ENCODE measurements at regions not wholly inside any gene's neighbourhood (a gene's known extent, or its start where the extent isn't known, plus 50 kb on each side); places are given as distances from the start of the nearest gene placed in this dataset.

GRCh38 chr22:33111491-33111890 is 53.3 kb upstream of the SYN3 start:
- DNase-seq (ENCODE audit: low read depth) = no peak
- TF ChIP-seq CTCF (IDR thresholded peaks at IDR 0.05; ENCODE audit: low read length, missing control alignments) = no peak
- H3K4me3 ChIP-seq (replicated peaks; ENCODE audit: low read depth, low read length) = no peak overlapping the region

GRCh38 chr22:33110562-33111163 is 52.5 kb upstream of the SYN3 start:
- no peak for DNase-seq (ENCODE audit: low read depth)
- no peak overlapping the region for H3K4me3 ChIP-seq (replicated peaks; ENCODE audit: low read depth, low read length)
- no peak for TF ChIP-seq CTCF (IDR thresholded peaks at IDR 0.05; ENCODE audit: low read length, missing control alignments)

- H3K4me3 ChIP-seq (replicated peaks; ENCODE audit: low read depth, low read length) = no peak overlapping the region
- TF ChIP-seq CTCF (IDR thresholded peaks at IDR 0.05; ENCODE audit: low read length, missing control alignments) = no peak
- no peak for DNase-seq (ENCODE audit: low read depth)
Measured at GRCh38 chr22:33109514-33110430, 51.6 kb upstream of the SYN3 start.

GRCh38 chr22:33108037-33108436 is 49.9 kb upstream of the SYN3 start:
- no peak overlapping the region for H3K4me3 ChIP-seq (replicated peaks; ENCODE audit: low read depth, low read length)
- DNase-seq (ENCODE audit: low read depth) = no peak
- TF ChIP-seq CTCF (IDR thresholded peaks at IDR 0.05; ENCODE audit: low read length, missing control alignments) = no peak

All from fibroblast of pulmonary artery (primary cell).